ENCODE measurements at regions not wholly inside any gene's neighbourhood (a gene's known extent, or its start where the extent isn't known, plus 50 kb on each side); places are given as distances from the start of the nearest gene placed in this dataset.

DNA sequence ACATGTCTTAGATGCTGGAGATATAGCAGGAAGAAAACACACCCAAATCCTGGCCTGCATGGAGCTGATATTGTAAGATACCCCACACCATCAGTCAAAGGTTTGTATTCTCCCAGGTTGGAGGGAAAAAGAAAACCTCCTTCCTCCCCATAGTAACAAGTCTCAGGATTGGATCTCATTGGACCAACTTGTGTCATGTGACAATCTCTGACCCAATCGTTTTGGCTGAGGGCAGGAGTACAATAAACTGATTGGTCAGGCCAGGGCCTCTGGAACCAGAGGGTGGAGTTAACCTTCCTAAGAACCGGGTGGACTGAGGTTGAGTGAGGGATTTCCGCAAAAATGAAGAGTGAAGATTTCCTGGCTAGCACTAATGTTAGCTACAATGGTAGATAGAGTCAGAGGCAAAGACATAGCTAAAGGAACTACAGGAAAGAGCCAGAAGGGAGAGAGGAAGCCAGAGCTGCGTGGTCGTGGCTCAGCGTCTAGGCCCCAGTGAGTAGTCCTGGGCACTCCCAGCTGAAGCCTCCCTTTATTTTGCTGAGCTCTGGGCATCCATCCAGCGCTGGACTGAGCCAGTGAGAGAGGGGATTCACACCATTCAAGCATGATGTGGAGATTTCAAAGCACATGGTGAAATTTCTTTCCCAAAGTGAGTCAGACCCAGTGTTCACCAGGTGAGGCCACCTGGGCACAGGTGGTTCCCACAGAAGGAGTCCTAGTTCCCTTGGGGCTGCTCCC is 219.9 kb downstream of the AACS start:
- no peak for DNase-seq (ENCODE audit: low read depth in 1 of 2, low spot score in 1 of 2)
- Histone ChIP-seq H3K27me3 (ENCODE audit: insufficient read depth, poor library complexity, severe bottlenecking) (peaks cover 9% of the 10 kb centered on the region), H3K27ac (replicated peaks) (no peak overlapping the region), H3K4me3 (replicated peaks; ENCODE audit: insufficient read depth, low read length) (no peak overlapping the region)
- TF ChIP-seq POLR2AphosphoS5 (IDR thresholded peaks at IDR 0.05; ENCODE audit: low read depth) (no peak), GABPA (IDR thresholded peaks at IDR 0.05; ENCODE audit: low read depth) (no peak), SPI1 (IDR thresholded peaks at IDR 0.05; ENCODE audit: borderline replicate concordance, low read depth) (no peak)
- TF ChIP-seq, protein P1, sequence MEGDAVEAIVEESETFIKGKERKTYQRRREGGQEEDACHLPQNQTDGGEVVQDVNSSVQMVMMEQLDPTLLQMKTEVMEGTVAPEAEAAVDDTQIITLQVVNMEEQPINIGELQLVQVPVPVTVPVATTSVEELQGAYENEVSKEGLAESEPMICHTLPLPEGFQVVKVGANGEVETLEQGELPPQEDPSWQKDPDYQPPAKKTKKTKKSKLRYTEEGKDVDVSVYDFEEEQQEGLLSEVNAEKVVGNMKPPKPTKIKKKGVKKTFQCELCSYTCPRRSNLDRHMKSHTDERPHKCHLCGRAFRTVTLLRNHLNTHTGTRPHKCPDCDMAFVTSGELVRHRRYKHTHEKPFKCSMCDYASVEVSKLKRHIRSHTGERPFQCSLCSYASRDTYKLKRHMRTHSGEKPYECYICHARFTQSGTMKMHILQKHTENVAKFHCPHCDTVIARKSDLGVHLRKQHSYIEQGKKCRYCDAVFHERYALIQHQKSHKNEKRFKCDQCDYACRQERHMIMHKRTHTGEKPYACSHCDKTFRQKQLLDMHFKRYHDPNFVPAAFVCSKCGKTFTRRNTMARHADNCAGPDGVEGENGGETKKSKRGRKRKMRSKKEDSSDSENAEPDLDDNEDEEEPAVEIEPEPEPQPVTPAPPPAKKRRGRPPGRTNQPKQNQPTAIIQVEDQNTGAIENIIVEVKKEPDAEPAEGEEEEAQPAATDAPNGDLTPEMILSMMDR (IDR thresholded peaks at IDR 0.05; ENCODE audit: insufficient read depth, low read length): no peak
- TF ChIP-seq, protein P2, sequence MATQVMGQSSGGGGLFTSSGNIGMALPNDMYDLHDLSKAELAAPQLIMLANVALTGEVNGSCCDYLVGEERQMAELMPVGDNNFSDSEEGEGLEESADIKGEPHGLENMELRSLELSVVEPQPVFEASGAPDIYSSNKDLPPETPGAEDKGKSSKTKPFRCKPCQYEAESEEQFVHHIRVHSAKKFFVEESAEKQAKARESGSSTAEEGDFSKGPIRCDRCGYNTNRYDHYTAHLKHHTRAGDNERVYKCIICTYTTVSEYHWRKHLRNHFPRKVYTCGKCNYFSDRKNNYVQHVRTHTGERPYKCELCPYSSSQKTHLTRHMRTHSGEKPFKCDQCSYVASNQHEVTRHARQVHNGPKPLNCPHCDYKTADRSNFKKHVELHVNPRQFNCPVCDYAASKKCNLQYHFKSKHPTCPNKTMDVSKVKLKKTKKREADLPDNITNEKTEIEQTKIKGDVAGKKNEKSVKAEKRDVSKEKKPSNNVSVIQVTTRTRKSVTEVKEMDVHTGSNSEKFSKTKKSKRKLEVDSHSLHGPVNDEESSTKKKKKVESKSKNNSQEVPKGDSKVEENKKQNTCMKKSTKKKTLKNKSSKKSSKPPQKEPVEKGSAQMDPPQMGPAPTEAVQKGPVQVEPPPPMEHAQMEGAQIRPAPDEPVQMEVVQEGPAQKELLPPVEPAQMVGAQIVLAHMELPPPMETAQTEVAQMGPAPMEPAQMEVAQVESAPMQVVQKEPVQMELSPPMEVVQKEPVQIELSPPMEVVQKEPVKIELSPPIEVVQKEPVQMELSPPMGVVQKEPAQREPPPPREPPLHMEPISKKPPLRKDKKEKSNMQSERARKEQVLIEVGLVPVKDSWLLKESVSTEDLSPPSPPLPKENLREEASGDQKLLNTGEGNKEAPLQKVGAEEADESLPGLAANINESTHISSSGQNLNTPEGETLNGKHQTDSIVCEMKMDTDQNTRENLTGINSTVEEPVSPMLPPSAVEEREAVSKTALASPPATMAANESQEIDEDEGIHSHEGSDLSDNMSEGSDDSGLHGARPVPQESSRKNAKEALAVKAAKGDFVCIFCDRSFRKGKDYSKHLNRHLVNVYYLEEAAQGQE (IDR thresholded peaks at IDR 0.05; ENCODE audit: insufficient replicate concordance, low read depth): no peak

DNA sequence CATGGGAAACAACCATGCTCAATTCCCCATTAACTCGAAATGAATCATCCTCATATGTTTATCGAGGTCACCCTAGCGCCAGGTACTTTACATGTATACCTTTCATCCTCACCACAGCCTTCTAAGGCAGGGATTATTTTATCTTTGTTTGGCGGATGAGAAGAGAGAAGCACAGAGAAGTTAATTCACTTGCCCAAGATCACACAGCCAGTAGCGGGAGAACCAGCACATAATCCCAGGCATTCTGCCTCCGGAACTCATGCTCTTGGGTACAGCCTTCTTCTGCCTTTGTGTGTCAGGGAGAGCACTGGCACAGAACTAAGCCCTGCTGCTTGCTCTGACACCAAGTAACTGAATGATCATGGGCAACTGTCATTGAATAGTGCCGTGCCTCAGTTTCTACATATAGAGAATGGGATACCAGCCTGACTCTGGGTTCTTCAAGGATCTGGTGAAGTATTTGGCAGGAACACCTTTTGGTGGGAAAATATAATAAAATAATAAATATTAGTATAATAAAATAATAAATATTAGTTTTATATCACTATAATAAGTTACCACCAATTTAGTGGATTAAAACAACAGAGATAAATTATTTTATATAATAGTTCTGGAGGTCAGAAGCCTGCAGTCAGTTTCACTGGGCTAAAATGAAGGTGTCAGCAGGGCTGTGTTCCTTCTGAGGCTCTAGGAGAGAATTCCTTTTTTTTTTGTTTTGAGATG is 220.9 kb downstream of the AACS start:
- TF ChIP-seq POLR2AphosphoS5 (IDR thresholded peaks at IDR 0.05; ENCODE audit: low read depth): no peak
- no peak overlapping the region for H3K27ac ChIP-seq (replicated peaks)
- peaks cover 3% of the 10 kb centered on the region for H3K27me3 ChIP-seq (ENCODE audit: insufficient read depth, poor library complexity, severe bottlenecking)
- no peak for DNase-seq (ENCODE audit: low read depth in 1 of 2, low spot score in 1 of 2)
- H3K4me3 ChIP-seq (replicated peaks; ENCODE audit: insufficient read depth, low read length): no peak overlapping the region

DNA sequence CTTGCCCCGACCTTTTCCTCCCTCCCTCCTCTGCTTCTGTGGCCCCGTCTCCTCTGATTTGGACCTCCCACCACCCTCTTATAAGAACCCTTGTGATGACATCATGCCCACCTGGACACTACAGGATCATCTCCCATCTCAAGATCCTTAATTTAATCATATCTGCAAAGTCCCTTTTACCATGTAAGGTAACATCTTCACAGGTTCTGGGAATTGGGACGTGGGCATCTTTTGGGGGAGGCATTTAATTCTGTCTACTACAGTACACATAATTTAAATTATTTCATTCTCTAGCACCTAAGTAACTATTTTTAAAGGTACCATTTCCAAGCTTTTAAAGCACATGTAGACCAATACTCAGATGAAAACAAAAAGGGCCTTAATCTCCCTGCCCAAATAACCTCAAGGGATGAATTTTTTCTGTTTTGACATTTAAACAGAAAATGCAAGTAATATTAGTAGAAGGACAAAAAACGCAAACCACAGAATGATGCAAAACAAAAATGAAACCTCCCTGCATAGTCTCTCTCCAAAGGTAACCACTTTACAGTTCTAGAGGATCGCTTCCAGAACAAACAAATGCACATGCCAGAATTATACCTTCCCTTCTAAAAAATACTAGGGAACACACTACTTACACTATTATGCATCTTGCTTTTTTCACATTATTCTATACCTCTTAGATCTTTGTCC is 222.1 kb downstream of the AACS start:
- Histone ChIP-seq H3K27ac (replicated peaks) (no peak overlapping the region), H3K4me3 (replicated peaks; ENCODE audit: insufficient read depth, low read length) (no peak overlapping the region), H3K27me3 (ENCODE audit: insufficient read depth, poor library complexity, severe bottlenecking) (no peaks in the 10 kb centered on the region)
- no peak for TF ChIP-seq GABPA (IDR thresholded peaks at IDR 0.05; ENCODE audit: low read depth)
- no peak for TF ChIP-seq POLR2AphosphoS5 (IDR thresholded peaks at IDR 0.05; ENCODE audit: low read depth)
- TF ChIP-seq, protein P1 (IDR thresholded peaks at IDR 0.05; ENCODE audit: insufficient read depth, low read length): no peak
- TF ChIP-seq SPI1 (IDR thresholded peaks at IDR 0.05; ENCODE audit: borderline replicate concordance, low read depth): no peak
- TF ChIP-seq, protein P2 (IDR thresholded peaks at IDR 0.05; ENCODE audit: insufficient replicate concordance, low read depth): no peak
- DNase-seq (ENCODE audit: low read depth in 1 of 2, low spot score in 1 of 2): no peak

Measured in HL-60 (cell line).